OCI-LY3 (cell line): ENCODE measurements at regions not wholly inside any gene's neighbourhood (a gene's known extent, or its start where the extent isn't known, plus 50 kb on each side); places are given as distances from the start of the nearest gene placed in this dataset.

Source experiments
- EZH2phosphoT487 ChIP-seq: fragments of 200-600 bp; shearing (Covaris generic); IDR thresholded peaks from 2 replicates; pipeline ENCODE4 v1.6.1; 2018; ENCODE audit warnings: antibody characterized with exemption, mixed run types, low read depth
- TF ChIP-seq, protein P1 (sequence below): fragments of 200-600, 300-600 bp; sonication (generic); IDR thresholded peaks from 2 replicates; pipeline ENCODE4 v1.5.1; 2014; ENCODE audit warnings: antibody characterized with exemption, low read length, low read depth

DNA sequence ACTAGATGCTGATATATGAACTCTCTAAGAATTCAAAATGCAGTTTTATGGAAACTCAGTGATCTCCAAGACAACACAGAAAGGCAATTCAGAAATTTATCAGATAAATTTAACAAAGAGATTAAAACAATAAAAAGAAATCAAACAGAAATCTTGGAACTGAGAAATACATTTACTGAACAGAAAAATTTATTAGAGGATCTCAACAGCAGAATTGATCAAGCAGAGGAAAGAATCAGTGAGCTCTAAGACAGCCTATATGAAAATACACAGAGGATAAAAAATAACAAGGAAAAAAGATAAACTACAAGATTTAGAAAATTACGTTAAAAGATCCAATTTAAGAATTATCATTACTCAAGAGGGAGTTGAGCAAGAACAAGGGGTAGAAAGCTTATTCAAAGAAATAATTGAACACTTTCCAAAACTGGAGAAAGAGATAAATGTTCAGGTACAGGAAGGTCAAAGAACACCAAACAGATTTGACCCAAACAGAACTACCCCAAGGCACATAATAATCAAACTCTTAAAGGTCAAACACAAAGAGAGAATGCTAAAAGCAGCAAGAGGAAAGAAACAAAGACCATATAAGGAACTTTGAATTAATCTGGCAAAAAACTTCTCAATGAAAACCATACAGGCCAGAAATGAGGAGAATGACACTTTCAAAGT is 103.1 kb downstream of the APIP start:
- TF ChIP-seq, protein P1, sequence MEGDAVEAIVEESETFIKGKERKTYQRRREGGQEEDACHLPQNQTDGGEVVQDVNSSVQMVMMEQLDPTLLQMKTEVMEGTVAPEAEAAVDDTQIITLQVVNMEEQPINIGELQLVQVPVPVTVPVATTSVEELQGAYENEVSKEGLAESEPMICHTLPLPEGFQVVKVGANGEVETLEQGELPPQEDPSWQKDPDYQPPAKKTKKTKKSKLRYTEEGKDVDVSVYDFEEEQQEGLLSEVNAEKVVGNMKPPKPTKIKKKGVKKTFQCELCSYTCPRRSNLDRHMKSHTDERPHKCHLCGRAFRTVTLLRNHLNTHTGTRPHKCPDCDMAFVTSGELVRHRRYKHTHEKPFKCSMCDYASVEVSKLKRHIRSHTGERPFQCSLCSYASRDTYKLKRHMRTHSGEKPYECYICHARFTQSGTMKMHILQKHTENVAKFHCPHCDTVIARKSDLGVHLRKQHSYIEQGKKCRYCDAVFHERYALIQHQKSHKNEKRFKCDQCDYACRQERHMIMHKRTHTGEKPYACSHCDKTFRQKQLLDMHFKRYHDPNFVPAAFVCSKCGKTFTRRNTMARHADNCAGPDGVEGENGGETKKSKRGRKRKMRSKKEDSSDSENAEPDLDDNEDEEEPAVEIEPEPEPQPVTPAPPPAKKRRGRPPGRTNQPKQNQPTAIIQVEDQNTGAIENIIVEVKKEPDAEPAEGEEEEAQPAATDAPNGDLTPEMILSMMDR: no peak
- TF ChIP-seq EZH2phosphoT487: no peak
